ENCODE measurements at regions not wholly inside any gene's neighbourhood (a gene's known extent, or its start where the extent isn't known, plus 50 kb on each side); places are given as distances from the start of the nearest gene placed in this dataset.

GRCh38 chr10:128852449-128852848 is 614.6 kb upstream of the MGMT start:
- no peak for DNase-seq

- DNase-seq: no peak
Measured at GRCh38 chr10:128852902-128853301, 614.1 kb upstream of the MGMT start.

GRCh38 chr10:128853537-128853936 is 613.5 kb upstream of the MGMT start:
- no peak for DNase-seq

- no peak for DNase-seq
Measured at GRCh38 chr10:128854204-128854603, 612.8 kb upstream of the MGMT start.

- peak; percentile 85 to 87 for DNase-seq
Measured at GRCh38 chr10:128854963-128855362, 612.1 kb upstream of the MGMT start.

GRCh38 chr10:128855618-128856428 is 611.2 kb upstream of the MGMT start:
- no peak for DNase-seq

GRCh38 chr10:128859738-128860386 is 607.2 kb upstream of the MGMT start:
- no peak for DNase-seq

GRCh38 chr10:128860574-128860973 is 606.5 kb upstream of the MGMT start:
- no peak for DNase-seq

- DNase-seq: no peak
Measured at GRCh38 chr10:128861018-128861901, 605.8 kb upstream of the MGMT start.

- DNase-seq: no peak
Measured at GRCh38 chr10:128863411-128863810, 603.6 kb upstream of the MGMT start.

- DNase-seq: no peak
Measured at GRCh38 chr10:128863823-128864405, 603.1 kb upstream of the MGMT start.

GRCh38 chr10:128864554-128865295 is 602.3 kb upstream of the MGMT start:
- DNase-seq: no peak

- DNase-seq: no peak
Measured at GRCh38 chr10:128865436-128866195, 601.4 kb upstream of the MGMT start.

- no peak for DNase-seq
Measured at GRCh38 chr10:128866551-128866950, 600.5 kb upstream of the MGMT start.

GRCh38 chr10:128867210-128867609 is 599.8 kb upstream of the MGMT start:
- no peak for DNase-seq

GRCh38 chr10:128867819-128868218 is 599.2 kb upstream of the MGMT start:
- DNase-seq: no peak

- no peak for DNase-seq
Measured at GRCh38 chr10:128868481-128868880, 598.6 kb upstream of the MGMT start.

GRCh38 chr10:128869101-128869749 is 597.8 kb upstream of the MGMT start:
- no peak for DNase-seq

GRCh38 chr10:128870830-128871597 is 596.0 kb upstream of the MGMT start:
- no peak for DNase-seq
